Activated B cell treated with CpG ODN at 0.5 μM for 24 hours (primary cell): ENCODE measurements at regions not wholly inside any gene's neighbourhood (a gene's known extent, or its start where the extent isn't known, plus 50 kb on each side); places are given as distances from the start of the nearest gene placed in this dataset.
"Not testable (repeated sequence)": the region's sequence is repeated elsewhere in the genome, so short reads cannot be mapped to it uniquely, and the experiment has no call there.

Experiments
- ATAC-seq: fragments of 200-7000 bp; cut with Tn5 transposase; one replicate; pipeline ENCODE4 v1.10.0; 2021; ENCODE audit warnings: low read depth, mild to moderate bottlenecking, moderate library complexity
- CTCF ChIA-PET: fragments of 350-600 bp; sonication (Branson Sonifier 250); formaldehyde crosslinking; loops from one replicate; lab custom pipeline; 2021; ENCODE audit warnings: antibody characterized with exemption; lab: Charles Lee
- POLR2A ChIA-PET: fragments of 350-600 bp; sonication (Branson Sonifier 250); formaldehyde crosslinking; loops from one replicate; lab custom pipeline; 2021; ENCODE audit warnings: antibody characterized with exemption; lab: Charles Lee
- DNase-seq: peaks from one replicate; pipeline ENCODE4 v3.0.0; 2022
- H3K27ac Mint-ChIP-seq: one replicate; pipeline ENCODE4 v1.8.0; 2020; ENCODE audit warnings: mixed read lengths
- H3K27me3 Mint-ChIP-seq: one replicate; pipeline ENCODE4 v1.8.0; 2021; ENCODE audit warnings: mixed read lengths
- H3K36me3 Mint-ChIP-seq: one replicate; pipeline ENCODE4 v1.8.0; 2021; ENCODE audit warnings: low read depth, mixed read lengths
- H3K4me1 Mint-ChIP-seq: one replicate; pipeline ENCODE4 v1.8.0; 2021; ENCODE audit warnings: mixed read lengths
- H3K4me3 Mint-ChIP-seq: one replicate; pipeline ENCODE4 v1.8.0; 2020; ENCODE audit warnings: mild to moderate bottlenecking, mixed read lengths
- H3K9me3 Mint-ChIP-seq: one replicate; pipeline ENCODE4 v1.8.0; 2020; ENCODE audit warnings: mixed read lengths
- CTCF ChIP-seq: fragments of 200-600 bp; IDR thresholded peaks from one replicate; pipeline ENCODE4 v1.8.0; 2022; ENCODE audit warnings: antibody characterized with exemption, mild to moderate bottlenecking
- intact Hi-C: fragments of 100-400 bp; cut with micrococcal nuclease; formaldehyde crosslinking; loops from one replicate; pipeline ENCODE4 v1.15.1; 2024

DNA sequence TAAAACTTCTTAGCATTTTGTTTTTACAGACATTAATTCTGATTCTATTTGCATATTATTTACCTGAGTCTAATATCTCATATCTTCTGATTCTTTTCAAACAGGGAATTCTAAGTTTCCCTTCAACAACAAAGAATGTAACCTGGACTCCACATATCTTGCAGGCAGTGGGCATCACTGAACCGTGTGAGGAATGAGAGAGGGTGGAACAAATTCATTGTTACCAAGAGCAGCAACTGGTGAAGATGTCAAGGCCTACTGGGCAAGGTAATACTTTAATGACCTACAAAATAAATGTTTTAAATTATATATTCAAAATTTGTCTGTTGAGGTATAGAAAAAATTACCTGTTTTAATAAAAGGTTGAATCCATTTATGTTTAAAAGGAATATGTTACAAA is 455.3 kb upstream of the TUSC1 start:
- no peaks in the 10 kb centered on the region for H3K27me3 Mint-ChIP-seq
- CTCF ChIA-PET, result no interaction called here

GRCh38 chr9:26132746-26133312 is 454.6 kb upstream of the TUSC1 start:
- no peak overlapping the region for H3K27ac Mint-ChIP-seq
- ChIA-PET POLR2A (no interaction called here), CTCF (no interaction called here)
- DNase-seq (no peak), ATAC-seq (no peak)
- no peak for TF ChIP-seq CTCF
- H3K36me3 Mint-ChIP-seq, result no peaks in the 10 kb centered on the region
- intact Hi-C loops, result no loop called here
- peaks cover 3% of the 10 kb centered on the region for H3K9me3 Mint-ChIP-seq
- no peaks in the 10 kb centered on the region for H3K4me1 Mint-ChIP-seq
- H3K27me3 Mint-ChIP-seq, result no peaks in the 10 kb centered on the region
- H3K4me3 Mint-ChIP-seq, result no peak overlapping the region

More for the DNA sequence above, 455.3 kb upstream of the TUSC1 start:
- no peaks in the 10 kb centered on the region for H3K4me1 Mint-ChIP-seq
- no peak for TF ChIP-seq CTCF
- peaks cover 3% of the 10 kb centered on the region for H3K9me3 Mint-ChIP-seq
- H3K27ac Mint-ChIP-seq, result no peak overlapping the region
- no peak for ATAC-seq
- no peak for DNase-seq
- intact Hi-C loops, result no loop called here
- POLR2A ChIA-PET, result no interaction called here
- H3K4me3 Mint-ChIP-seq, result no peak overlapping the region
- no peaks in the 10 kb centered on the region for H3K36me3 Mint-ChIP-seq

DNA sequence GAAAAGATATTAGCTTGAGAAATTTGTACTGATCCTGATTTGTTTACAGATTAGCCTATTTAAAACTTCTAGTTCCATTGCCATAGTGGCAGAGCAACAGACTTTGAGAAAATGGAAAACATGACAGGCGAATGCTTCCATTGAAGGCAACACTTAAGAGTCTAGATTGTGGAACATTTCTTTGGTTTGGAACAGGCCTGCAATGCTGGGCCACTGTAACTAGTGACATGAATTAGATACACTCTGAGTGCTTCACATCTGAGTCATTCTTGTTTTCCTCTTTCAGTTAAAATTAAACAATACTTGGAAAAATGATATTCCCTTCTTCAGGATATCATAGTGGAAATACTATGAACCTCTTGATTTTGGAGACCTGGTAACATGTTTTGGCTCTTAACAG is 453.6 kb upstream of the TUSC1 start:
- POLR2A ChIA-PET, result no interaction called here
- H3K36me3 Mint-ChIP-seq, result no peaks in the 10 kb centered on the region

GRCh38 chr9:26129217-26129616 is 451.0 kb upstream of the TUSC1 start:
- H3K27ac Mint-ChIP-seq, result no peak overlapping the region
- DNase-seq, result no peak
- intact Hi-C loops, result no loop called here
- peaks cover 6% of the 10 kb centered on the region for H3K9me3 Mint-ChIP-seq
- no peaks in the 10 kb centered on the region for H3K4me1 Mint-ChIP-seq
- ATAC-seq, result no peak
- no peaks in the 10 kb centered on the region for H3K27me3 Mint-ChIP-seq
- H3K36me3 Mint-ChIP-seq, result no peaks in the 10 kb centered on the region
- no peak overlapping the region for H3K4me3 Mint-ChIP-seq
- TF ChIP-seq CTCF, result no peak
- CTCF ChIA-PET, result no interaction called here
- POLR2A ChIA-PET, result no interaction called here

More for the DNA sequence above, 453.6 kb upstream of the TUSC1 start:
- Mint-ChIP-seq H3K27ac (no peak overlapping the region), H3K27me3 (no peaks in the 10 kb centered on the region), H3K9me3 (peaks cover 6% of the 10 kb centered on the region), H3K4me1 (no peaks in the 10 kb centered on the region), H3K4me3 (no peak overlapping the region)
- intact Hi-C loops, result no loop called here
- DNase-seq (no peak), ATAC-seq (no peak)
- CTCF ChIA-PET, result no interaction called here
- TF ChIP-seq CTCF, result no peak

DNA sequence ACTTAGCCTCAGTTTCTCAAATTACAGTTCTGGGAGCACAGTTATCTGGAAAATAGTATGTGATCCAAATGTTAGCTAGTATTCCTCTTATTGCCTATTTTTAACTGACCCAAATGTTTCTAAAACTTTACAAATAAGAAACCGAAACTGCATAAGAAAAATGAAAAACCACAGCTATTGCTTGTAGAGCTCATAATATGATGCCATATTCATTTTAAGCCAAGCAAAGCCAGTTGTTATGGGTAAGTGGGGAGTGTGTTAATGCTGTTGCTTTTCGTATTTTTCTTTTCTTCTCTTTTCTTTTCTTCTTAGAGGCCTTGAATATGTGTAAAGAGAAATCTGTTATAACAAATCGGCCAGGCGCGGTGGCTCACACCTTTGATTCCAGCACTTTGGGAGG is 447.4 kb upstream of the TUSC1 start:
- POLR2A ChIA-PET, result no interaction called here
- CTCF ChIA-PET, result no interaction called here

DNA sequence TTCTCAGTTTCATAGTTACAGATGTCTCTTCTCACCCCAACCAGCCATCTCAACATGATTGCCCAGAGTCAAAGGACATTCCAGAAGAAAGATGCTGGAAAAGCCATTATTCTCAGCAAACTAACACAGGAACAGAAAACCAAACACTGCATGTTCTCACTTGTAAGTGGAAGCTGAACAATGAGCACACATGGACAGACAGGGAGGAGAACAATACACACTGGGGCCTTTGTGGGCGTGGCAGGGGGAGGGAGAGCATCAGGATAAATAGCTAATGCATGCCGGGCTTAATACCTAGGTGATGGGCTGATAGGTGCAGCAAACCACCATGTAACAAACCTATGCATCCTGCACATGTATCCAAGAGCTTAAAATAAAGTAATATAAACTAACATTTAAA is 437.8 kb upstream of the TUSC1 start:
- H3K36me3 Mint-ChIP-seq, DNase-seq, CTCF ChIA-PET, H3K27me3 Mint-ChIP-seq, POLR2A ChIA-PET, H3K4me3 Mint-ChIP-seq, H3K27ac Mint-ChIP-seq, ATAC-seq, intact Hi-C loops, H3K4me1 Mint-ChIP-seq, H3K9me3 Mint-ChIP-seq: not testable (repeated sequence)

More for the DNA sequence above, 447.4 kb upstream of the TUSC1 start:
- DNase-seq, result no peak
- no peaks in the 10 kb centered on the region for H3K4me1 Mint-ChIP-seq
- no peaks in the 10 kb centered on the region for H3K27me3 Mint-ChIP-seq
- no peak for TF ChIP-seq CTCF
- no peak overlapping the region for H3K27ac Mint-ChIP-seq
- no peak overlapping the region for H3K4me3 Mint-ChIP-seq
- intact Hi-C loops, result no loop called here
- ATAC-seq, result no peak
- peaks cover 5% of the 10 kb centered on the region for H3K9me3 Mint-ChIP-seq
- no peaks in the 10 kb centered on the region for H3K36me3 Mint-ChIP-seq
